Ishikawa (cell line): ENCODE measurements at regions not wholly inside any gene's neighbourhood (a gene's known extent, or its start where the extent isn't known, plus 50 kb on each side); places are given as distances from the start of the nearest gene placed in this dataset.

Experiments used
- EGR1 ChIP-seq: IDR thresholded peaks from 2 replicates; pipeline ENCODE4 v1.6.1; 2012
- EP300 ChIP-seq: IDR thresholded peaks from 2 replicates; pipeline ENCODE4 v1.6.1; 2012; ENCODE audit warnings: borderline replicate concordance
- RAD21 ChIP-seq: IDR thresholded peaks from 2 replicates; pipeline ENCODE4 v1.6.1; 2012; ENCODE audit warnings: low read depth
- TAF1 ChIP-seq: IDR thresholded peaks from 2 replicates; pipeline ENCODE4 v1.6.1; 2012; ENCODE audit warnings: low read depth, mild to moderate bottlenecking

DNA sequence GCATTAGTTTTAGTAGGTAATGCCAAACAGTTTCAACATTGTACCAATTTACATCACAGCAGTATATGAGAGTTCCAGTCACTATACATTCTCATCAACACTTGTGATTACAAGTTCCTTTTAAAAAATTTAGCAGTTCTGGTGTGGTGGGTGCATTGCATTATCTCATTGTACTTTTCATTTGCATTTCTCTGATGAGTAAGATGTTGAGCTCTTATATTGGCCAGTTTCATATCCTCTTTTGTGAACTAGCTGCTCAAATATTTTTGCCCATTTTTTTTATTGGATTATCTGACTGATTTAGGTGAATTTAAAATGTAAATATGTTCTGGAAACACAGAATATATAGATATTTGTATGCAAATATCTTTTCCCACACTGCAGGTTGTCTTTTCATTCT, 160.9 kb upstream of the NR3C1 start:
- TF ChIP-seq EGR1, result no peak
- no peak for TF ChIP-seq TAF1
- no peak for TF ChIP-seq EP300
- TF ChIP-seq RAD21, result no peak
